Dedifferentiated amniotic fluid mesenchymal stem cell (primary cell): ENCODE measurements at regions not wholly inside any gene's neighbourhood (a gene's known extent, or its start where the extent isn't known, plus 50 kb on each side); places are given as distances from the start of the nearest gene placed in this dataset.

ENCODE experiments used
- DNase-seq: peaks from one replicate; pipeline ENCODE4 v3.0.0-alpha.2; 2016; ENCODE audit errors: extremely low spot score

- DNase-seq, result no peak
Measured at GRCh38 chr13:107339209-107339608, 771.3 kb upstream of the ARGLU1 start.

GRCh38 chr13:107332188-107332587, 764.3 kb upstream of the ARGLU1 start:
- DNase-seq, result no peak

GRCh38 chr13:107331359-107331758, 763.4 kb upstream of the ARGLU1 start:
- DNase-seq, result no peak

GRCh38 chr13:107330484-107330883, 762.5 kb upstream of the ARGLU1 start:
- no peak for DNase-seq

- DNase-seq, result no peak
Measured at GRCh38 chr13:107329991-107330390, 762.1 kb upstream of the ARGLU1 start.

- no peak for DNase-seq
Measured at GRCh38 chr13:107324416-107325204, 756.7 kb upstream of the ARGLU1 start.

- no peak for DNase-seq
Measured at GRCh38 chr13:107322228-107322627, 754.3 kb upstream of the ARGLU1 start.

GRCh38 chr13:107305178-107305577, 737.2 kb upstream of the ARGLU1 start:
- DNase-seq, result no peak

GRCh38 chr13:107301724-107302374, 733.9 kb upstream of the ARGLU1 start:
- no peak for DNase-seq

- DNase-seq, result no peak
Measured at GRCh38 chr13:107299717-107300116, 731.8 kb upstream of the ARGLU1 start.

GRCh38 chr13:107296804-107297203, 728.9 kb upstream of the ARGLU1 start:
- no peak for DNase-seq

GRCh38 chr13:107295416-107296140, 727.6 kb upstream of the ARGLU1 start:
- DNase-seq, result peak; percentile 30

- DNase-seq, result no peak
Measured at GRCh38 chr13:107293924-107294323, 726.0 kb upstream of the ARGLU1 start.

GRCh38 chr13:107291875-107292274, 723.9 kb upstream of the ARGLU1 start:
- DNase-seq, result no peak

GRCh38 chr13:107289540-107289939, 721.6 kb upstream of the ARGLU1 start:
- DNase-seq, result peak; percentile 41

GRCh38 chr13:107284173-107284572, 716.2 kb upstream of the ARGLU1 start:
- peak; percentile 48 for DNase-seq

GRCh38 chr13:107277911-107278310, 710.0 kb upstream of the ARGLU1 start:
- DNase-seq, result no peak

- peak; percentile 54 for DNase-seq
Measured at GRCh38 chr13:107276936-107277335, 709.0 kb upstream of the ARGLU1 start.

- DNase-seq, result no peak
Measured at GRCh38 chr13:107275945-107276614, 708.1 kb upstream of the ARGLU1 start.

- no peak for DNase-seq
Measured at GRCh38 chr13:107275312-107275711, 707.4 kb upstream of the ARGLU1 start.

- no peak for DNase-seq
Measured at GRCh38 chr13:107271227-107271626, 703.3 kb upstream of the ARGLU1 start.

- DNase-seq, result no peak
Measured at GRCh38 chr13:107266657-107267056, 698.7 kb upstream of the ARGLU1 start.
